ENCODE measurements at regions not wholly inside any gene's neighbourhood (a gene's known extent, or its start where the extent isn't known, plus 50 kb on each side); places are given as distances from the start of the nearest gene placed in this dataset.
A peak's percentile ranks its signal among the peaks of the same experiment; 100 is the strongest.

- no peak overlapping the region for H3K18ac ChIP-seq (ENCODE audit: low read length)
- H3K9ac ChIP-seq (ENCODE audit: low read length), result no peak overlapping the region
- H2AK5ac ChIP-seq (ENCODE audit: low read length), result no peak overlapping the region
- H4K5ac ChIP-seq (ENCODE audit: low read length), result no peak overlapping the region
- H2BK15ac ChIP-seq (replicated peaks; ENCODE audit: low read depth), result no peak overlapping the region
- no peak overlapping the region for H3K27ac ChIP-seq (ENCODE audit: low read depth, low read length)
- H3K4me1 ChIP-seq (ENCODE audit: control insufficient read depth, low read depth, low read length), result peaks cover under 1% of the 10 kb centered on the region
- H3K4ac ChIP-seq (ENCODE audit: low read depth, low read length), result no peak overlapping the region
- no peak overlapping the region for H3K56ac ChIP-seq (ENCODE audit: low read length)
- no peak overlapping the region for H2BK120ac ChIP-seq (ENCODE audit: low read depth, low read length)
- H3K79me1 ChIP-seq (ENCODE audit: low read length), result no peaks in the 10 kb centered on the region
- no peak overlapping the region for H3K4me2 ChIP-seq (ENCODE audit: low read length)
- no peaks in the 10 kb centered on the region for H3K36me3 ChIP-seq (ENCODE audit: control insufficient read depth, insufficient read depth, low read length)
- no CpG with 5 or more reads among the region's 5 CpGs for WGBS (ENCODE audit: extremely low coverage, insufficient coverage, low lambda C conversion rate)
- no peak overlapping the region for H3K4me3 ChIP-seq (ENCODE audit: low read length)
- H3K27me3 ChIP-seq (ENCODE audit: insufficient read depth, low read length, poor library complexity), result no peaks in the 10 kb centered on the region
- H3K23ac ChIP-seq (ENCODE audit: low read length), result no peak overlapping the region
- DNase-seq, result no peak
- H2BK5ac ChIP-seq (ENCODE audit: low read length), result no peak overlapping the region
- H4K8ac ChIP-seq (ENCODE audit: low read depth, low read length), result no peak overlapping the region
- no peaks in the 10 kb centered on the region for H3K79me2 ChIP-seq (ENCODE audit: control insufficient read depth, insufficient read depth, low read length)
Measured at GRCh38 chr6:125665295-125665814, 84.1 kb upstream of the HEY2 start.

GRCh38 chr6:125667326-125667725 is 82.1 kb upstream of the HEY2 start:
- WGBS (ENCODE audit: extremely low coverage, insufficient coverage, low lambda C conversion rate), result no CpG with 5 or more reads among the region's 6 CpGs
- H2BK120ac ChIP-seq (ENCODE audit: low read depth, low read length), result no peak overlapping the region
- no peaks in the 10 kb centered on the region for H3K79me2 ChIP-seq (ENCODE audit: control insufficient read depth, insufficient read depth, low read length)
- H3K18ac ChIP-seq (ENCODE audit: low read length), result no peak overlapping the region
- no peak overlapping the region for H4K5ac ChIP-seq (ENCODE audit: low read length)
- no peak overlapping the region for H2AK5ac ChIP-seq (ENCODE audit: low read length)
- H3K4me1 ChIP-seq (ENCODE audit: control insufficient read depth, low read depth, low read length), result peaks cover 5% of the 10 kb centered on the region
- no peak overlapping the region for H3K4ac ChIP-seq (ENCODE audit: low read depth, low read length)
- H3K9ac ChIP-seq (ENCODE audit: low read length), result no peak overlapping the region
- H3K56ac ChIP-seq (ENCODE audit: low read length), result no peak overlapping the region
- no peak overlapping the region for H2BK15ac ChIP-seq (replicated peaks; ENCODE audit: low read depth)
- H2BK5ac ChIP-seq (ENCODE audit: low read length), result no peak overlapping the region
- no peak overlapping the region for H3K27ac ChIP-seq (ENCODE audit: low read depth, low read length)
- no peak overlapping the region for H4K8ac ChIP-seq (ENCODE audit: low read depth, low read length)
- no peaks in the 10 kb centered on the region for H3K36me3 ChIP-seq (ENCODE audit: control insufficient read depth, insufficient read depth, low read length)
- H3K23ac ChIP-seq (ENCODE audit: low read length), result no peak overlapping the region
- H3K4me3 ChIP-seq (ENCODE audit: low read length), result no peak overlapping the region
- no peaks in the 10 kb centered on the region for H3K27me3 ChIP-seq (ENCODE audit: insufficient read depth, low read length, poor library complexity)
- DNase-seq, result no peak
- no peaks in the 10 kb centered on the region for H3K79me1 ChIP-seq (ENCODE audit: low read length)
- no peak overlapping the region for H3K4me2 ChIP-seq (ENCODE audit: low read length)

DNA sequence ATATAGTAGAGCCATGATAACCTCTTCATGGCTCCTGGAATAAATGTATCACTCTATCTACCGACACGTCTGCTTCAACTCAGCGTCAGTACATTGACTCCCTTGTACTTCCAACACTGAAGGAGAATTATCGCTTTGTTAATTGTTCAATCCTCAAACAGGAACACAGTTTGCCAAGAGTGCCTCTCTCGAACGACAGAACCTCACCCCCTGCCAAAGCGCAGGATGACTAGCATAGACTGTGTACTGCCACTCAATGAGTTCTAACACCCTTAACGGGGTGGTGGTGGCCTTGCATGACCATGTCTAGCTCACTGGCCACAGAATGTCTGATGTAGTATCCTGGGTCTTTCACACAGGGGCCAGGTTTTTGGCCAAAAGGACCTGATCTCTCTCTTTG is 81.4 kb upstream of the HEY2 start:
- no peak overlapping the region for H3K4me3 ChIP-seq (ENCODE audit: low read length)
- no peak overlapping the region for H3K4ac ChIP-seq (ENCODE audit: low read depth, low read length)
- peaks cover 5% of the 10 kb centered on the region for H3K4me1 ChIP-seq (ENCODE audit: control insufficient read depth, low read depth, low read length)
- no peak overlapping the region for H3K18ac ChIP-seq (ENCODE audit: low read length)
- H3K9ac ChIP-seq (ENCODE audit: low read length), result no peak overlapping the region
- H2BK15ac ChIP-seq (replicated peaks; ENCODE audit: low read depth), result no peak overlapping the region
- H3K27ac ChIP-seq (ENCODE audit: low read depth, low read length), result no peak overlapping the region
- no peaks in the 10 kb centered on the region for H3K79me1 ChIP-seq (ENCODE audit: low read length)
- DNase-seq, result no peak
- no peak overlapping the region for H3K23ac ChIP-seq (ENCODE audit: low read length)
- H3K36me3 ChIP-seq (ENCODE audit: control insufficient read depth, insufficient read depth, low read length), result no peaks in the 10 kb centered on the region
- no peak overlapping the region for H4K5ac ChIP-seq (ENCODE audit: low read length)
- H2AK5ac ChIP-seq (ENCODE audit: low read length), result no peak overlapping the region
- WGBS (ENCODE audit: extremely low coverage, insufficient coverage, low lambda C conversion rate), result no CpG with 5 or more reads among the region's 8 CpGs
- no peak overlapping the region for H3K56ac ChIP-seq (ENCODE audit: low read length)
- H3K27me3 ChIP-seq (ENCODE audit: insufficient read depth, low read length, poor library complexity), result no peaks in the 10 kb centered on the region
- H2BK120ac ChIP-seq (ENCODE audit: low read depth, low read length), result no peak overlapping the region
- H2BK5ac ChIP-seq (ENCODE audit: low read length), result no peak overlapping the region
- no peaks in the 10 kb centered on the region for H3K79me2 ChIP-seq (ENCODE audit: control insufficient read depth, insufficient read depth, low read length)
- H3K4me2 ChIP-seq (ENCODE audit: low read length), result no peak overlapping the region
- no peak overlapping the region for H4K8ac ChIP-seq (ENCODE audit: low read depth, low read length)

DNA sequence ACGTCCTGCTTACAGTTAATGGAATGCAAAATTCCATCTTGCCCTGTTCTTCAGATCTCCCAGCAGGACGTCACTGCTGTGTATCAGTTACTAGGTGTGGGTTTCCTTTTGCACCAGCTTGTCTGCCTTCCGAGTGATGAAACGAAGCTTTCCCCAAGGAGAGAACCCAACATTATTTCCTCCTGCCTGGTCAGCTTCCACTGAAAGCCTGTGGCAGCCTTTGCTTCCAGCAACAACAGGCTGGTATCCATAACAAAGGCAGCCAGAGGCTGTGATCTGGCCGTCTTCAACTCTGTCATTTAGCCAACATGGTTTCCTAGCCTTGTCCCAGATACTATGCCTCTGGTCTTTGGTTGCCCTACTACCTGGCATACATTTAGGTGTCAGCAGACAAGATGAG is 78.9 kb upstream of the HEY2 start:
- Histone ChIP-seq H3K4me1 (ENCODE audit: control insufficient read depth, low read depth, low read length) (peaks cover 5% of the 10 kb centered on the region), H4K5ac (ENCODE audit: low read length) (no peak overlapping the region), H3K4me3 (ENCODE audit: low read length) (no peak overlapping the region), H3K56ac (ENCODE audit: low read length) (no peak overlapping the region), H3K36me3 (ENCODE audit: control insufficient read depth, insufficient read depth, low read length) (no peaks in the 10 kb centered on the region), H3K27me3 (ENCODE audit: insufficient read depth, low read length, poor library complexity) (no peaks in the 10 kb centered on the region), H3K4me2 (ENCODE audit: low read length) (no peak overlapping the region), H3K79me1 (ENCODE audit: low read length) (no peaks in the 10 kb centered on the region), H2AK5ac (ENCODE audit: low read length) (no peak overlapping the region), H2BK120ac (ENCODE audit: low read depth, low read length) (no peak overlapping the region), H3K27ac (ENCODE audit: low read depth, low read length) (no peak overlapping the region), H4K8ac (ENCODE audit: low read depth, low read length) (no peak overlapping the region), H3K23ac (ENCODE audit: low read length) (no peak overlapping the region), H2BK15ac (replicated peaks; ENCODE audit: low read depth) (no peak overlapping the region), H3K9ac (ENCODE audit: low read length) (no peak overlapping the region), H3K18ac (ENCODE audit: low read length) (no peak overlapping the region), H2BK5ac (ENCODE audit: low read length) (no peak overlapping the region), H3K79me2 (ENCODE audit: control insufficient read depth, insufficient read depth, low read length) (no peaks in the 10 kb centered on the region), H3K4ac (ENCODE audit: low read depth, low read length) (no peak overlapping the region)
- WGBS (ENCODE audit: extremely low coverage, insufficient coverage, low lambda C conversion rate), result no CpG with 5 or more reads among the region's 5 CpGs
- peak; percentile 88 for DNase-seq

DNA sequence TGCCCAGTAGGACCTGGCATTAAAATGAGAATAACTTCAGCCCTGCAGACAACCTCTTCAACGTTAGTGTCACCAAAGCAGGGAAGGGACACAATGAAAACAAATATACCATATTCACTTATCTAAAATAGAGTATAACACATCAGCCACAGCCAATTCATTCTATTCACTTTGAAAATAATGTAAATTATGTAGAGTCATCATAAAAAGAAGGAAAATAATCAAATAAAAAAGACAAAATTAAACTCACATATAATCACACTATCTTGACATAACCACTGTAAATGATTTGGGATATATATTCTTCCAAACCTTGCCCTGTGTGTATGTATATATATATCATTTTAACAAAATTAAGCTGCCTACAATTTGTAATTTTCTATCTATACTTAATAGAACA is 78.1 kb upstream of the HEY2 start:
- Histone ChIP-seq H4K8ac (ENCODE audit: low read depth, low read length) (no peak overlapping the region), H3K9ac (ENCODE audit: low read length) (no peak overlapping the region), H2AK5ac (ENCODE audit: low read length) (no peak overlapping the region), H3K79me2 (ENCODE audit: control insufficient read depth, insufficient read depth, low read length) (no peaks in the 10 kb centered on the region), H3K36me3 (ENCODE audit: control insufficient read depth, insufficient read depth, low read length) (no peaks in the 10 kb centered on the region), H3K56ac (ENCODE audit: low read length) (no peak overlapping the region), H2BK5ac (ENCODE audit: low read length) (no peak overlapping the region), H3K79me1 (ENCODE audit: low read length) (no peaks in the 10 kb centered on the region), H3K4ac (ENCODE audit: low read depth, low read length) (no peak overlapping the region), H3K4me3 (ENCODE audit: low read length) (no peak overlapping the region), H2BK120ac (ENCODE audit: low read depth, low read length) (no peak overlapping the region), H3K27ac (ENCODE audit: low read depth, low read length) (no peak overlapping the region), H3K18ac (ENCODE audit: low read length) (no peak overlapping the region), H3K27me3 (ENCODE audit: insufficient read depth, low read length, poor library complexity) (no peaks in the 10 kb centered on the region), H4K5ac (ENCODE audit: low read length) (no peak overlapping the region), H3K4me1 (ENCODE audit: control insufficient read depth, low read depth, low read length) (peaks cover 5% of the 10 kb centered on the region), H3K4me2 (ENCODE audit: low read length) (no peak overlapping the region), H3K23ac (ENCODE audit: low read length) (no peak overlapping the region), H2BK15ac (replicated peaks; ENCODE audit: low read depth) (no peak overlapping the region)
- no CpG with 5 or more reads among the region's 1 CpG for WGBS (ENCODE audit: extremely low coverage, insufficient coverage, low lambda C conversion rate)
- no peak for DNase-seq

- Histone ChIP-seq H2AK5ac (ENCODE audit: low read length) (no peak overlapping the region), H3K4me1 (ENCODE audit: control insufficient read depth, low read depth, low read length) (peaks cover 8% of the 10 kb centered on the region), H3K79me2 (ENCODE audit: control insufficient read depth, insufficient read depth, low read length) (no peaks in the 10 kb centered on the region), H3K4me3 (ENCODE audit: low read length) (no peak overlapping the region), H3K27ac (ENCODE audit: low read depth, low read length) (no peak overlapping the region), H3K79me1 (ENCODE audit: low read length) (no peaks in the 10 kb centered on the region), H2BK15ac (replicated peaks; ENCODE audit: low read depth) (no peak overlapping the region), H4K8ac (ENCODE audit: low read depth, low read length) (no peak overlapping the region), H3K18ac (ENCODE audit: low read length) (no peak overlapping the region), H3K4me2 (ENCODE audit: low read length) (no peak overlapping the region), H4K5ac (ENCODE audit: low read length) (no peak overlapping the region), H2BK5ac (ENCODE audit: low read length) (no peak overlapping the region), H2BK120ac (ENCODE audit: low read depth, low read length) (no peak overlapping the region), H3K4ac (ENCODE audit: low read depth, low read length) (no peak overlapping the region), H3K36me3 (ENCODE audit: control insufficient read depth, insufficient read depth, low read length) (no peaks in the 10 kb centered on the region), H3K23ac (ENCODE audit: low read length) (no peak overlapping the region), H3K56ac (ENCODE audit: low read length) (no peak overlapping the region), H3K9ac (ENCODE audit: low read length) (no peak overlapping the region), H3K27me3 (ENCODE audit: insufficient read depth, low read length, poor library complexity) (no peaks in the 10 kb centered on the region)
- WGBS (ENCODE audit: extremely low coverage, insufficient coverage, low lambda C conversion rate), result no CpG with 5 or more reads among the region's 5 CpGs
- DNase-seq, result no peak
Measured at GRCh38 chr6:125674230-125674629, 75.2 kb upstream of the HEY2 start.
